H9 (cell line): ENCODE measurements at regions not wholly inside any gene's neighbourhood (a gene's known extent, or its start where the extent isn't known, plus 50 kb on each side); places are given as distances from the start of the nearest gene placed in this dataset.

Experiments used
- DNase-seq: peaks from one replicate; pipeline ENCODE4 v3.0.0-alpha.2; 2017
- H2AFZ ChIP-seq: one replicate; pipeline ENCODE4 v1.6.1; 2013; ENCODE audit warnings: mild to moderate bottlenecking, low read length, control low read depth, moderate library complexity
- H2AK5ac ChIP-seq: 2 replicates; pipeline ENCODE4 v1.6.1; 2013; ENCODE audit warnings: low read length, control low read depth, mixed read lengths; ENCODE audit not compliant: insufficient read length
- H2BK120ac ChIP-seq: one replicate; pipeline ENCODE4 v1.6.1; 2013; ENCODE audit warnings: low read depth, mild to moderate bottlenecking, low read length, control low read depth, inconsistent platforms; ENCODE audit not compliant: poor library complexity, severe bottlenecking
- H2BK12ac ChIP-seq: 2 replicates; pipeline ENCODE4 v1.6.1; 2013; ENCODE audit warnings: low read length, control low read depth, mixed read lengths, low read depth; ENCODE audit not compliant: insufficient read length
- H2BK15ac ChIP-seq: 2 replicates; pipeline ENCODE4 v1.6.1; 2013; ENCODE audit warnings: low read depth, low read length, control low read depth
- H2BK20ac ChIP-seq: one replicate; pipeline ENCODE4 v1.6.1; 2013; ENCODE audit warnings: low read depth, mild to moderate bottlenecking, low read length, control low read depth, inconsistent platforms; ENCODE audit not compliant: poor library complexity, severe bottlenecking
- H2BK5ac ChIP-seq: 2 replicates; pipeline ENCODE4 v1.6.1; 2013; ENCODE audit warnings: low read length, control low read depth, mixed read lengths; ENCODE audit not compliant: insufficient read length
- H3K14ac ChIP-seq: 2 replicates; pipeline ENCODE4 v1.6.1; 2013; ENCODE audit warnings: low read length, control low read depth; ENCODE audit not compliant: insufficient read depth
- H3K18ac ChIP-seq: 2 replicates; pipeline ENCODE4 v1.6.1; 2013; ENCODE audit warnings: low read depth, mild to moderate bottlenecking, mixed read lengths, low read length, control low read depth; ENCODE audit not compliant: insufficient read length
- H3K23ac ChIP-seq: 2 replicates; pipeline ENCODE4 v1.6.1; 2013; ENCODE audit warnings: low read length, control low read depth, mixed read lengths, low read depth; ENCODE audit not compliant: insufficient read length
- H3K23me2 ChIP-seq: 2 replicates; pipeline ENCODE4 v1.6.1; 2013; ENCODE audit warnings: low read depth, mild to moderate bottlenecking, mixed read lengths, low read length, control low read depth; ENCODE audit not compliant: insufficient read length, poor library complexity, severe bottlenecking
- H3K27ac ChIP-seq: 2 replicates; pipeline ENCODE4 v1.5.1; 2013; ENCODE audit warnings: low read length, control low read depth, mixed read lengths, low read depth; ENCODE audit not compliant: insufficient read length
- H3K27me3 ChIP-seq: 2 replicates; pipeline ENCODE4 v1.6.1; 2013; ENCODE audit warnings: low read length, control low read depth, inconsistent platforms; ENCODE audit not compliant: insufficient read depth
- H3K4ac ChIP-seq: 2 replicates; pipeline ENCODE4 v1.6.1; 2013; ENCODE audit warnings: low read depth, mild to moderate bottlenecking, control low read depth, inconsistent platforms, low read length, moderate library complexity
- H3K4me1 ChIP-seq: 2 replicates; pipeline ENCODE4 v1.6.1; 2013; ENCODE audit warnings: low read length, control low read depth, inconsistent platforms; ENCODE audit not compliant: insufficient read depth
- H3K4me2 ChIP-seq: 2 replicates; pipeline ENCODE4 v1.6.1; 2013; ENCODE audit warnings: low read length, control low read depth, mixed read lengths; ENCODE audit not compliant: insufficient read length, insufficient read depth
- H3K56ac ChIP-seq: 2 replicates; pipeline ENCODE4 v1.6.1; 2013; ENCODE audit warnings: low read depth, mild to moderate bottlenecking, mixed read lengths, low read length, control low read depth; ENCODE audit not compliant: insufficient read length
- H3K79me1 ChIP-seq: 2 replicates; pipeline ENCODE4 v1.6.1; 2013; ENCODE audit warnings: low read depth, mild to moderate bottlenecking, moderate library complexity, low read length, control low read depth, inconsistent platforms; ENCODE audit not compliant: insufficient read depth, poor library complexity, severe bottlenecking
- H3K79me2 ChIP-seq: 2 replicates; pipeline ENCODE4 v1.6.1; 2013; ENCODE audit warnings: low read length, control low read depth, inconsistent platforms; ENCODE audit not compliant: insufficient read depth
- H3K9ac ChIP-seq: 2 replicates; pipeline ENCODE4 v1.6.1; 2013; ENCODE audit warnings: low read length, control low read depth, mixed read lengths; ENCODE audit not compliant: insufficient read length; ENCODE audit errors: extremely low read depth
- H3K9me3 ChIP-seq: one replicate; pipeline ENCODE4 v1.6.1; 2013; ENCODE audit warnings: low read depth, low read length, inconsistent platforms; ENCODE audit not compliant: control insufficient read depth
- H3T11ph ChIP-seq: one replicate; pipeline ENCODE4 v1.6.1; 2013; ENCODE audit warnings: mild to moderate bottlenecking, low read length, control low read depth, inconsistent platforms
- H4K20me1 ChIP-seq: one replicate; pipeline ENCODE4 v1.6.1; 2013; ENCODE audit not compliant: control insufficient read depth, insufficient read length, insufficient read depth
- H4K5ac ChIP-seq: 2 replicates; pipeline ENCODE4 v1.6.1; 2013; ENCODE audit warnings: low read depth, mild to moderate bottlenecking, mixed read lengths, low read length, control low read depth; ENCODE audit not compliant: insufficient read length
- H4K8ac ChIP-seq: replicated peaks from 2 replicates; pipeline ENCODE4 v1.6.1; 2013; ENCODE audit warnings: low read length, control low read depth, mixed read lengths, low read depth; ENCODE audit not compliant: insufficient read length
- H4K91ac ChIP-seq: 2 replicates; pipeline ENCODE4 v1.6.1; 2013; ENCODE audit warnings: low read depth, mild to moderate bottlenecking, moderate library complexity, mixed read lengths, low read length, control low read depth; ENCODE audit not compliant: insufficient read length
- H3K27ac Mint-ChIP-seq, 3 experiments: 2 replicates in 2 of 3; 3 replicates in 1 of 3; pipeline ENCODE4 v1.8.0; 2020 to 2021; ENCODE audit warnings: mixed read lengths in 3 of 3, mild to moderate bottlenecking in 1 of 3, moderate library complexity in 1 of 3
- H3K27me3 Mint-ChIP-seq: 2 replicates; pipeline ENCODE4 v1.8.0; 2021; ENCODE audit warnings: low read depth, mild to moderate bottlenecking, moderate library complexity, mixed read lengths
- H3K36me3 Mint-ChIP-seq, 3 experiments: 2 replicates in 2 of 3; 3 replicates in 1 of 3; pipeline ENCODE4 v1.8.0; 2020 to 2021; ENCODE audit warnings: low read depth in 3 of 3, mixed read lengths in 3 of 3; ENCODE audit not compliant: insufficient read depth in 1 of 3
- H3K4me1 Mint-ChIP-seq, 2 experiments: 2 replicates each; pipeline ENCODE4 v1.8.0; 2020; ENCODE audit warnings: mixed read lengths in 2 of 2
- H3K4me3 Mint-ChIP-seq, 2 experiments: 2 replicates in 1 of 2; 3 replicates in 1 of 2; pipeline ENCODE4 v1.8.0; 2020 to 2021; ENCODE audit warnings: mild to moderate bottlenecking in 2 of 2, mixed read lengths in 2 of 2, moderate library complexity in 1 of 2
- H3K9me3 Mint-ChIP-seq, 2 experiments: 2 replicates in 1 of 2; 3 replicates in 1 of 2; pipeline ENCODE4 v1.8.0; 2020; ENCODE audit warnings: mild to moderate bottlenecking in 2 of 2, mixed read lengths in 2 of 2, moderate library complexity in 1 of 2
- CTCF ChIP-seq: fragments of 200-600 bp; sonication (generic); conservative IDR thresholded peaks from 3 replicates; pipeline ENCODE4 v1.8.0; 2021; ENCODE audit warnings: antibody characterized with exemption, mild to moderate bottlenecking
- WGBS: extraction: QIAGEN DNeasy Blood & Tissue Kit; methylation state at CpG from one replicate; pipeline ENCODE4 v1.1.7; 2013; ENCODE audit warnings: missing lambda C conversion rate, low lambda C conversion rate, mixed read lengths; ENCODE audit not compliant: insufficient read length; ENCODE audit errors: extremely low coverage; 5-methylcytosine and 5-hydroxymethylcytosine counted together

GRCh38 chr12:67754933-67755697 lies 106.6 kb downstream of the DYRK2 start:
- TF ChIP-seq CTCF = no peak
- no peak overlapping the region for H2BK12ac ChIP-seq
- H3K23me2 ChIP-seq = no peaks in the 10 kb centered on the region
- no peaks in the 10 kb centered on the region for H3K79me2 ChIP-seq
- H4K20me1 ChIP-seq = no peaks in the 10 kb centered on the region
- WGBS = no CpG with 5 or more reads among the region's 9 CpGs
- H2AFZ ChIP-seq = no peak overlapping the region
- H3K9me3 ChIP-seq = no peaks in the 10 kb centered on the region
- H3K4me1 ChIP-seq = no peaks in the 10 kb centered on the region
- no peak overlapping the region for H2BK20ac ChIP-seq
- no peak overlapping the region for H3K14ac ChIP-seq
- Mint-ChIP-seq H3K4me1 (peaks cover 17 to 20% of the 10 kb centered on the region in 2 experiments), H3K9me3 (no peaks in the 10 kb centered on the region; a peak in 3 of 5 replicates), H3K27ac (no peak overlapping the region), H3K27me3 (no peaks in the 10 kb centered on the region), H3K36me3 (no peaks in the 10 kb centered on the region), H3K4me3 (no peak overlapping the region)
- no peak overlapping the region for H3K56ac ChIP-seq
- H3K9ac ChIP-seq = no peak overlapping the region
- H3K27me3 ChIP-seq = no peaks in the 10 kb centered on the region
- H3K18ac ChIP-seq = no peak overlapping the region
- H4K5ac ChIP-seq = no peak overlapping the region
- no peak for DNase-seq
- H3K4ac ChIP-seq = no peak overlapping the region
- H2BK5ac ChIP-seq = no peak overlapping the region
- H3K23ac ChIP-seq = no peak overlapping the region
- H3T11ph ChIP-seq = no peak overlapping the region
- H4K91ac ChIP-seq = no peak overlapping the region
- H3K79me1 ChIP-seq = no peaks in the 10 kb centered on the region
- H2BK120ac ChIP-seq = no peak overlapping the region
- no peak overlapping the region for H3K4me2 ChIP-seq
- no peak overlapping the region for H4K8ac ChIP-seq
- no peak overlapping the region for H3K27ac ChIP-seq
- no peak overlapping the region for H2BK15ac ChIP-seq
- H2AK5ac ChIP-seq = no peak overlapping the region
